GM10266 (cell line): ENCODE measurements at regions not wholly inside any gene's neighbourhood (a gene's known extent, or its start where the extent isn't known, plus 50 kb on each side); places are given as distances from the start of the nearest gene placed in this dataset.

Experiments used
- DNase-seq: peaks from one replicate; pipeline ENCODE4 v3.0.0; 2012; ENCODE audit errors: extremely low spot score
- CTCF ChIP-seq: IDR thresholded peaks from 2 replicates; pipeline ENCODE4 v1.5.1; 2012; ENCODE audit warnings: mild to moderate bottlenecking, low read depth; ENCODE audit not compliant: control insufficient read depth, insufficient read depth; ENCODE audit errors: missing control alignments

- no peak for DNase-seq
- TF ChIP-seq CTCF, result no peak
Observed at GRCh38 chr3:95319921-95320494, 1257.1 kb downstream of the NSUN3 start.

GRCh38 chr3:95327478-95327877 is 1264.6 kb downstream of the NSUN3 start:
- TF ChIP-seq CTCF, result no peak
- DNase-seq, result no peak

- TF ChIP-seq CTCF, result no peak
- no peak for DNase-seq
Observed at GRCh38 chr3:95333826-95334225, 1271.0 kb downstream of the NSUN3 start.

GRCh38 chr3:95334461-95334860 is 1271.6 kb downstream of the NSUN3 start:
- DNase-seq, result no peak
- TF ChIP-seq CTCF, result no peak

GRCh38 chr3:95335517-95335916 is 1272.7 kb downstream of the NSUN3 start:
- TF ChIP-seq CTCF, result no peak
- no peak for DNase-seq

GRCh38 chr3:95338446-95338845 is 1275.6 kb downstream of the NSUN3 start:
- no peak for TF ChIP-seq CTCF
- DNase-seq, result no peak

- DNase-seq, result no peak
- TF ChIP-seq CTCF, result no peak
Observed at GRCh38 chr3:95341314-95341713, 1278.5 kb downstream of the NSUN3 start.
